Glomerular visceral epithelial cell (primary cell): ENCODE measurements at regions not wholly inside any gene's neighbourhood (a gene's known extent, or its start where the extent isn't known, plus 50 kb on each side); places are given as distances from the start of the nearest gene placed in this dataset.
"Not testable (repeated sequence)": the region's sequence is repeated elsewhere in the genome, so short reads cannot be mapped to it uniquely, and the experiment has no call there.

Experiments used
- DNase-seq: peaks from one replicate; pipeline ENCODE4 v3.0.0-alpha.2; 2016; ENCODE audit errors: extremely low spot score

- DNase-seq = no peak
Observed at GRCh38 chr15:31487811-31488436, 161.3 kb downstream of the KLF13 start.

- peak; percentile 82 for DNase-seq
Observed at GRCh38 chr15:31488437-31489204, 162.0 kb downstream of the KLF13 start.

GRCh38 chr15:31489281-31489680, 162.6 kb downstream of the KLF13 start:
- no peak for DNase-seq

- DNase-seq = peak; percentile 54
Observed at GRCh38 chr15:31489801-31490646, 163.4 kb downstream of the KLF13 start.

GRCh38 chr15:31494786-31495185, 168.2 kb downstream of the KLF13 start:
- no peak for DNase-seq

GRCh38 chr15:31495281-31495680, 168.6 kb downstream of the KLF13 start:
- no peak for DNase-seq

GRCh38 chr15:31497838-31498237, 171.2 kb downstream of the KLF13 start:
- no peak for DNase-seq

GRCh38 chr15:31498329-31498728, 171.7 kb downstream of the KLF13 start:
- DNase-seq = no peak

GRCh38 chr15:31498756-31499155, 172.1 kb downstream of the KLF13 start:
- no peak for DNase-seq

- DNase-seq = no peak
Observed at GRCh38 chr15:31499236-31499952, 172.8 kb downstream of the KLF13 start.

GRCh38 chr15:31499953-31500765, 173.5 kb downstream of the KLF13 start:
- no peak for DNase-seq

- DNase-seq = no peak
Observed at GRCh38 chr15:31500766-31501449, 174.3 kb downstream of the KLF13 start.

GRCh38 chr15:31501536-31502157, 175.0 kb downstream of the KLF13 start:
- DNase-seq = no peak

GRCh38 chr15:31502541-31503229, 176.1 kb downstream of the KLF13 start:
- DNase-seq = no peak

GRCh38 chr15:31503256-31503655, 176.6 kb downstream of the KLF13 start:
- no peak for DNase-seq

GRCh38 chr15:31503758-31504461, 177.3 kb downstream of the KLF13 start:
- DNase-seq = no peak

- DNase-seq = no peak
Observed at GRCh38 chr15:31504462-31504839, 177.8 kb downstream of the KLF13 start.

- not testable (repeated sequence) for DNase-seq
Observed at GRCh38 chr15:31507573-31507972, 180.9 kb downstream of the KLF13 start.

- DNase-seq = no peak
Observed at GRCh38 chr15:31508656-31509055, 182.0 kb downstream of the KLF13 start.
